WTC11 (cell line): ENCODE measurements at regions not wholly inside any gene's neighbourhood (a gene's known extent, or its start where the extent isn't known, plus 50 kb on each side); places are given as distances from the start of the nearest gene placed in this dataset.

Experiments used
- ATAC-seq: fragments of 200-7000 bp; cut with Tn5 transposase; 2 replicates; pipeline ENCODE4 v1.10.0; 2021; ENCODE audit warnings: mild to moderate bottlenecking, moderate library complexity
- CTCF ChIA-PET: fragments of 300-600 bp; sonication (Branson Sonifier 250); formaldehyde crosslinking; loops from one replicate; lab custom pipeline; 2021; ENCODE audit warnings: antibody characterized with exemption; lab: Charles Lee
- POLR2A ChIA-PET: fragments of 350-600 bp; sonication (Branson Sonifier 250); formaldehyde crosslinking; loops from one replicate; lab custom pipeline; 2021; ENCODE audit warnings: antibody characterized with exemption; lab: Charles Lee
- DNase-seq: peaks from one replicate; pipeline ENCODE4 v3.0.0; 2021; ENCODE audit warnings: low spot score
- H3K27ac Mint-ChIP-seq: 2 replicates; pipeline ENCODE4 v1.8.0; 2021; ENCODE audit warnings: mixed read lengths
- H3K27me3 Mint-ChIP-seq: 2 replicates; pipeline ENCODE4 v1.8.0; 2021; ENCODE audit warnings: low read depth, mild to moderate bottlenecking, moderate library complexity, mixed read lengths
- H3K36me3 Mint-ChIP-seq: 2 replicates; pipeline ENCODE4 v1.8.0; 2021; ENCODE audit warnings: mixed read lengths
- H3K4me1 Mint-ChIP-seq: 2 replicates; pipeline ENCODE4 v1.8.0; 2022; ENCODE audit warnings: mixed read lengths
- H3K4me3 Mint-ChIP-seq: 2 replicates; pipeline ENCODE4 v1.8.0; 2021; ENCODE audit warnings: mild to moderate bottlenecking, moderate library complexity, mixed read lengths
- H3K9me3 Mint-ChIP-seq: 2 replicates; pipeline ENCODE4 v1.8.0; 2021; ENCODE audit warnings: mixed read lengths
- ARID4B ChIP-seq: sonication (generic); formaldehyde crosslinking; IDR thresholded peaks from 2 replicates; pipeline ENCODE4 v1.8.0; 2023; ENCODE audit warnings: missing genetic modification reagents, mild to moderate bottlenecking, borderline replicate concordance
- ATF1 ChIP-seq: sonication (generic); formaldehyde crosslinking; IDR thresholded peaks from 2 replicates; pipeline ENCODE4 v1.8.1; 2023; ENCODE audit warnings: mild to moderate bottlenecking, moderate library complexity, missing genetic modification reagents
- ATF6 ChIP-seq: sonication (generic); formaldehyde crosslinking; IDR thresholded peaks from 2 replicates; pipeline ENCODE4 v1.8.1; 2023; ENCODE audit warnings: mild to moderate bottlenecking, missing genetic modification reagents
- E2F4 ChIP-seq: sonication (generic); formaldehyde crosslinking; IDR thresholded peaks from 2 replicates; pipeline ENCODE4 v1.8.1; 2022; ENCODE audit warnings: low read depth, mild to moderate bottlenecking, moderate library complexity, missing genetic modification reagents, borderline replicate concordance
- ERG ChIP-seq: fragments of 250-450 bp; sonication (Bioruptor Pico); IDR thresholded peaks from 2 replicates; pipeline ENCODE4 v1.8.0; 2021; ENCODE audit warnings: mild to moderate bottlenecking
- MAX ChIP-seq: sonication (generic); formaldehyde crosslinking; IDR thresholded peaks from 2 replicates; pipeline ENCODE4 v1.8.0; 2022; ENCODE audit warnings: mild to moderate bottlenecking, missing genetic modification reagents
- MLX ChIP-seq: sonication (generic); formaldehyde crosslinking; IDR thresholded peaks from 2 replicates; pipeline ENCODE4 v1.8.1; 2023; ENCODE audit warnings: mild to moderate bottlenecking, missing genetic modification reagents, moderate library complexity
- NFYB ChIP-seq: sonication (generic); formaldehyde crosslinking; conservative IDR thresholded peaks from 2 replicates; pipeline ENCODE4 v1.8.0; 2022; ENCODE audit warnings: low read depth, missing genetic modification reagents
- OVOL2 ChIP-seq: fragments of 250-450 bp; sonication (Bioruptor Pico); IDR thresholded peaks from 2 replicates; pipeline ENCODE4 v1.9.0; 2021; ENCODE audit warnings: mild to moderate bottlenecking, borderline replicate concordance
- PRRX2 ChIP-seq: fragments of 250-450 bp; sonication (Bioruptor Pico); IDR thresholded peaks from 2 replicates; pipeline ENCODE4 v1.8.0; 2021; ENCODE audit warnings: mild to moderate bottlenecking
- RORB ChIP-seq: fragments of 250-450 bp; sonication (Bioruptor Pico); IDR thresholded peaks from 2 replicates; pipeline ENCODE4 v1.9.0; 2021; ENCODE audit warnings: mild to moderate bottlenecking
- SP1 ChIP-seq: sonication (generic); formaldehyde crosslinking; conservative IDR thresholded peaks from 2 replicates; pipeline ENCODE4 v1.8.1; 2022; ENCODE audit warnings: missing genetic modification reagents
- TEAD4 ChIP-seq: sonication (generic); formaldehyde crosslinking; IDR thresholded peaks from 2 replicates; pipeline ENCODE4 v1.8.0; 2022; ENCODE audit warnings: mild to moderate bottlenecking, missing genetic modification reagents
- USF2 ChIP-seq: sonication (generic); formaldehyde crosslinking; IDR thresholded peaks from 2 replicates; pipeline ENCODE4 v1.8.1; 2023; ENCODE audit warnings: mild to moderate bottlenecking, missing genetic modification reagents, moderate library complexity
- ZBTB21 ChIP-seq: sonication (generic); formaldehyde crosslinking; IDR thresholded peaks from 2 replicates; pipeline ENCODE4 v1.8.1; 2023; ENCODE audit warnings: mild to moderate bottlenecking, missing genetic modification reagents, borderline replicate concordance
- ZNF232 ChIP-seq: sonication (generic); formaldehyde crosslinking; IDR thresholded peaks from 2 replicates; pipeline ENCODE4 v1.8.0; 2022; ENCODE audit warnings: mild to moderate bottlenecking, missing genetic modification reagents
- ZNF263 ChIP-seq: sonication (generic); formaldehyde crosslinking; IDR thresholded peaks from 2 replicates; pipeline ENCODE4 v1.8.1; 2022; ENCODE audit warnings: low read depth, mild to moderate bottlenecking, moderate library complexity, missing genetic modification reagents
- ZNF416 ChIP-seq: fragments of 250-450 bp; sonication (Bioruptor Pico); IDR thresholded peaks from 2 replicates; pipeline ENCODE4 v1.9.0; 2021; ENCODE audit warnings: mild to moderate bottlenecking, inconsistent platforms
- ZNF423 ChIP-seq: fragments of 250-450 bp; sonication (Bioruptor Pico); IDR thresholded peaks from 2 replicates; pipeline ENCODE4 v2.1.2; 2022; ENCODE audit warnings: mild to moderate bottlenecking, moderate library complexity
- ZNF512 ChIP-seq: sonication (generic); formaldehyde crosslinking; IDR thresholded peaks from 2 replicates; pipeline ENCODE4 v1.8.1; 2022; ENCODE audit warnings: missing genetic modification reagents, borderline replicate concordance
- ZNF671 ChIP-seq: fragments of 250-450 bp; sonication (Bioruptor Pico); IDR thresholded peaks from 2 replicates; pipeline ENCODE4 v1.8.0; 2021; ENCODE audit warnings: mild to moderate bottlenecking

GRCh38 chrX:9087271-9088040 lies 53.5 kb upstream of the FAM9B start:
- TF ChIP-seq NFYB (CRISPR knock-in tag): no peak
- no peak for TF ChIP-seq ERG (CRISPR knock-in tag)
- TF ChIP-seq TEAD4: no peak
- TF ChIP-seq MAX (CRISPR knock-in tag): no peak
- TF ChIP-seq ARID4B (CRISPR knock-in tag): no peak
- no peak for TF ChIP-seq SP1 (CRISPR knock-in tag)
- TF ChIP-seq ZNF423 (CRISPR knock-in tag): no peak
- TF ChIP-seq USF2: no peak
- TF ChIP-seq ZNF512: no peak
- TF ChIP-seq MLX (CRISPR knock-in tag): no peak
- no peak for TF ChIP-seq RORB (CRISPR knock-in tag)
- TF ChIP-seq ZNF416 (CRISPR knock-in tag): no peak
- TF ChIP-seq E2F4 (CRISPR knock-in tag): no peak
- no peak for TF ChIP-seq ZNF232
- ChIA-PET CTCF (interaction anchor here (1.3 kb wide), 1 partner anchor 225 kb away, joined by 3 read pairs; no protein-coding TSS in a partner anchor), POLR2A (no interaction called here)
- DNase-seq (no peak), ATAC-seq (no peak)
- H3K4me3 Mint-ChIP-seq: no peak overlapping the region
- H3K27ac Mint-ChIP-seq: no peak overlapping the region
- no peaks in the 10 kb centered on the region; the same call in 1 of the 2 replicates for H3K27me3 Mint-ChIP-seq
- H3K9me3 Mint-ChIP-seq: no peaks in the 10 kb centered on the region
- H3K4me1 Mint-ChIP-seq: peaks cover 24% of the 10 kb centered on the region
- no peaks in the 10 kb centered on the region for H3K36me3 Mint-ChIP-seq

GRCh38 chrX:9088896-9089295 lies 55.0 kb upstream of the FAM9B start:
- H3K36me3 Mint-ChIP-seq: no peaks in the 10 kb centered on the region
- H3K4me1 Mint-ChIP-seq: peaks cover 24% of the 10 kb centered on the region
- H3K27ac Mint-ChIP-seq: no peak overlapping the region
- DNase-seq (no peak), ATAC-seq (no peak)
- POLR2A ChIA-PET: no interaction called here
- H3K4me3 Mint-ChIP-seq: no peak overlapping the region
- CTCF ChIA-PET: interaction anchor here (0.8 to 1.3 kb wide), 2 partner anchors 203 to 224 kb away, joined by 3 read pairs; no protein-coding TSS in a partner anchor
- no peaks in the 10 kb centered on the region; the same call in 1 of the 2 replicates for H3K27me3 Mint-ChIP-seq
- no peaks in the 10 kb centered on the region for H3K9me3 Mint-ChIP-seq
- no peak for TF ChIP-seq ATF1 (CRISPR knock-in tag)
- TF ChIP-seq ZBTB21 (CRISPR knock-in tag): no peak
- no peak for TF ChIP-seq ZNF671
- TF ChIP-seq ERG (CRISPR knock-in tag): no peak
- TF ChIP-seq ZNF263: no peak
- no peak for TF ChIP-seq OVOL2 (CRISPR knock-in tag)
- TF ChIP-seq PRRX2 (CRISPR knock-in tag): no peak
- no peak for TF ChIP-seq ATF6 (CRISPR knock-in tag)
